Right lobe of liver (tissue), 4 donors: ENCODE measurements at regions not wholly inside any gene's neighbourhood (a gene's known extent, or its start where the extent isn't known, plus 50 kb on each side); places are given as distances from the start of the nearest gene placed in this dataset.
"Not testable (repeated sequence)": the region's sequence is repeated elsewhere in the genome, so short reads cannot be mapped to it uniquely, and the experiment has no call there.

Experiments used
- CTCF ChIP-seq, 4 donors: fragments of 200-600 bp in 3 of 4; fragments of 450-650 bp in 1 of 4; IDR thresholded peaks; one replicate each; pipeline versions ENCODE4 v1.5.1 to v1.8.0; 2016 to 2022; ENCODE audit warnings: antibody characterized with exemption in 4 of 4, mild to moderate bottlenecking in 2 of 4
- POLR2A ChIP-seq: fragments of 450-650 bp; IDR thresholded peaks from one replicate; pipeline ENCODE4 v1.6.1; 2017; ENCODE audit warnings: antibody characterized with exemption, mild to moderate bottlenecking
- donor health status: DM: no; HTN: no; CAD: no.
- donor health status: DM: no; HTN: no; CAD: no.
- donor health status: DM: no; HTN: yes; CAD: no.

- TF ChIP-seq CTCF (IDR thresholded peaks at IDR 0.05); POLR2A: not testable (repeated sequence)
Measured at GRCh38 chr1:22211459-22211858, 68.6 kb upstream of the WNT4 start.
